GM19463 (cell line): ENCODE measurements at regions not wholly inside any gene's neighbourhood (a gene's known extent, or its start where the extent isn't known, plus 50 kb on each side); places are given as distances from the start of the nearest gene placed in this dataset.

Experiments
- ATAC-seq: cut with Tn5 transposase; IDR thresholded peaks from one replicate; pipeline ENCODE4 v1.9.1; 2021; ENCODE audit warnings: mild to moderate bottlenecking, moderate library complexity; ENCODE audit not compliant: unreplicated experiment

GRCh38 chr1:213669964-213670691 lies 317.6 kb upstream of the PROX1 start:
- no peak for ATAC-seq

DNA sequence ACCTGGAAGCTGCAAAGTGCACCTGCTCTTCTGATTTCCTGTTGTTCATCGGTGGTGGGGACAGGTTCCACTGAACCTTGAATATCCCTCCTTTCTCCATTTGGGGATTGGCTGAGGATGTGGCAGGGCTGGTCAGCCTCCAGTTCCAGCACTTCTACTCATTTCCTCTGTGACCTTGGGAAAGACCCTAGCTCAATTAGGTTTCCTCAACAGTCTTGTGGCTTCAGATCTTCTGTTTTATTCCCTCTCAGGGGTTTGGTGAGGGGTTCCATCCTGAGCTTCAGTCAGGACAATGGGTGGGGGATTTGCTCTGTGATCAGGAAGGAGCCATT lies 317.1 kb upstream of the PROX1 start:
- ATAC-seq = no peak

- no peak for ATAC-seq
Measured at GRCh38 chr1:213675043-213675442, 312.7 kb upstream of the PROX1 start.

GRCh38 chr1:213676736-213677135 lies 311.0 kb upstream of the PROX1 start:
- ATAC-seq = no peak

DNA sequence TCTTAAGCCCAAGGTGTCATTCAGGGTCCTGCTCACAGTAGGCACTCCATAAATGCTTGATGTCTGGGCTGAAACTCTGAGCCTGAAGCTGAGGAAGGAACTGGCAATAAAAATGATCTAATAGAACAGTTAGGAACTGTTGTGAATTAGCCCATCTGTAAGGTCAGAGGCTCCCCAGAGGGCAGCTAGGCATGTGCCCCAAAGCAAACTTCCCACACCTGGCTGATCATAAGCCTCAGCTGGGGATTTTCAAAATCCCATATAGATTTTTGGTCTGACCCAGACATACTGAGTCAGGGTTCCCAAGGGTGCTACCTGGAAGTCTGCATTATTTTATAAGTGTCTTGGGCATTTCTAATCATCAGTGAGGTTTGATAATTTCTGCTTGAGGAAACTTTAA lies 309.4 kb upstream of the PROX1 start:
- ATAC-seq = no peak

GRCh38 chr1:213678753-213679152 lies 309.0 kb upstream of the PROX1 start:
- no peak for ATAC-seq

- ATAC-seq = no peak
Measured at GRCh38 chr1:213679153-213679552, 308.6 kb upstream of the PROX1 start.

- no peak for ATAC-seq
Measured at GRCh38 chr1:213680677-213681325, 307.0 kb upstream of the PROX1 start.

- ATAC-seq = no peak
Measured at GRCh38 chr1:213681788-213682340, 305.9 kb upstream of the PROX1 start.

DNA sequence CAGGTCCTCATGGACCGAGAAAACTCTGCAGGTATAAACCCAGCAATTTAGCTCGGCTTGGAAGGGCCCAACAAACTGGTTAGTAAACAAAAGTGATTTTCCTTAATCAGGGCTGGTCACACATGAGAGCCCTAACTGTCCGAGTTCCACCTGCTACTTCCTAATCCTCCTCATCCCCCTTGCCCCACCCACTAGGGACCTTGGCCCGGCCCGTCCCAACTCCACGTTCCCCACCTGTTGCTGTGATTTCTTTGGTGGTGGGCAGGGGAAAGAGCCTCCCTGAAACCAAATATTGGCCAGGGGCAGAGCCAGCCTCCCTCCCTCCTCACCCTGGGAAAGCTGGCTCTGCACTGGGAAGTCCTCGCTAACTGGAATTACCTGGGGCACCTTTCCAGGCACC lies 304.2 kb upstream of the PROX1 start:
- no peak for ATAC-seq

DNA sequence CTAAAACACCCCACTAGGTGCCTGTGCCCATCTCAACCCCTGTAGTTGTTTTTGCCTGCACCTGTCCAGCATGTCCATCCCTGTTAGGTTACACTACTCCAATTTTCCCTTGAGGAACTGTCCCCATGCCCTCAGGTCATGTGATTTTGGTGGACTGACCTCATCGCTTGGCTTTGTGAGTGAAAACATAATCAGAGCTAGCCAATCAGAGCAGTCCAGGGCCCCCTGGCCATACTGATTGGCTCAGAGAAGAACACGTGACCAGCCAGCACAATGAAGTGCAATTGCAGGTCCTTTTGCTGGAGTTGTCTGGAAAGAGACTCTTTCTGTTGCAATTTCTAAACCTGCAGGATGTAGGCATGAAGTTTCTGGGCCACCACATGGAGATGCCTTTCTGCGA lies 303.3 kb upstream of the PROX1 start:
- no peak for ATAC-seq

GRCh38 chr1:213685992-213686582 lies 301.7 kb upstream of the PROX1 start:
- ATAC-seq = no peak

GRCh38 chr1:213686983-213687382 lies 300.8 kb upstream of the PROX1 start:
- ATAC-seq = no peak

GRCh38 chr1:213687832-213688231 lies 299.9 kb upstream of the PROX1 start:
- ATAC-seq = no peak

DNA sequence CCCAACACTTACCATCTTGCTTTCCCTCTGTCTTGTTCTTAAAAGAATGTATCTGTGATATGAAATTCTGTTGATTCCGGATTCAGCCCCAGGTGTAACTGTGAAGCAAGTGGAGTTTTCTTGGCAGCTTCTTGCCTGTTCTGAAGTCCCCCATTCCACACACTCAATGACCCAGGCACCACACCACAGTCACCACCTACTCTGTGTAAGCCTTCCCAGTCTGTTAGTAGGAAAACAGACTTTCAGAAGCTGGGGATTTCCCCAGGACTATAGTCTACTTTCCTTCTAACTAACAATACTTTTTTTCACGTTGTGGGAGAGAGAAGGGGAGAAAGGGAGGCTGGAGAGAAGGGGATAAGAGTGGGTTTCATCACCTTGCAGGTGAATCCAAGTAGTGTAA lies 299.1 kb upstream of the PROX1 start:
- ATAC-seq = no peak

- no peak for ATAC-seq
Measured at GRCh38 chr1:213689260-213689659, 298.5 kb upstream of the PROX1 start.

DNA sequence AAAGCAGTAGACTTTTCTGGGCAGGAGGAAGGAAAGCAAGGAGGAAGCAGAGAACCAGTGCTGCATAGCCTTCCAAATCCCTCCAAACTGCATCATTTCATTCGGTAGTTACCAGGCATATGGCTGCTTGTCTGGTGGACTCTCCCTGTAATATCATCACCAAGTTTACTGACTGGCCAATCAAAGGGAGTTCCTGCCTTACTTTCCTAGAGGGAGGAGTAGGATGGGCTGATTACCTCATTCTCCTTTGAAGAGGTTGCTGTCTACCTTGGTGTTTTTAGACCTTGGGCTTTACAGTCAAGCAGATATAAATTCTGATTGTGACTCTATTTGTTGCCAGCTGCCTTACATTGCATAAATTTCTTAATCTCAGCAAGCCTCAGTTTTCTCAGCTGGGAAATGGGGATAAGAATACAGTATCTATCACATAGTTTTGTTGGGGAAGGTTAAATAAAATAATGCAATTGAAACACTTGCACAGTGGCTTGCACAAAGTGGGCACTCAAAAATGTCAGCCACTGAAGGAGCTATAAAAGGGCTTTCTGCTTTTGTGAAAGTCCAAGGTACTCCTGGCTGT lies 297.3 kb upstream of the PROX1 start:
- no peak for ATAC-seq

DNA sequence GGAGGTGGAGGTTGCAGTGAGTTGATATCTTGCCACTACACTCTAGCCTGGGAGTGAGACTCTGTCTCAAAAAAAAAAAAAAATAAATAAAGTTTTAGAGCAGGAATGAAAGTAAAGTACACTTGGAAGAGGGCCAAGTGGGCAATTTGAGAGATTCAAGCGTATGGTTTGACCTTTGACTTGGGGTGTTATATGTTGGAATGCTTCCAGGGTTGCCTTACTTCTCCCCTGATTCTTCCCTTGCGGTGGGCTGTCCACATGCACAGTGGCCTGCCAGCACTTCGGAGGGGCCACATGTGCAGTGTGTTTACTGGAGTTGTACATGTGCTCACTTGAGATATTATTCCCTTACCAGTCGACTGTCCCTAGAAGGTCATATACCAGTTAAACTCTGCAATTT lies 295.5 kb upstream of the PROX1 start:
- ATAC-seq = no peak

GRCh38 chr1:213693864-213694263 lies 293.9 kb upstream of the PROX1 start:
- ATAC-seq = no peak

DNA sequence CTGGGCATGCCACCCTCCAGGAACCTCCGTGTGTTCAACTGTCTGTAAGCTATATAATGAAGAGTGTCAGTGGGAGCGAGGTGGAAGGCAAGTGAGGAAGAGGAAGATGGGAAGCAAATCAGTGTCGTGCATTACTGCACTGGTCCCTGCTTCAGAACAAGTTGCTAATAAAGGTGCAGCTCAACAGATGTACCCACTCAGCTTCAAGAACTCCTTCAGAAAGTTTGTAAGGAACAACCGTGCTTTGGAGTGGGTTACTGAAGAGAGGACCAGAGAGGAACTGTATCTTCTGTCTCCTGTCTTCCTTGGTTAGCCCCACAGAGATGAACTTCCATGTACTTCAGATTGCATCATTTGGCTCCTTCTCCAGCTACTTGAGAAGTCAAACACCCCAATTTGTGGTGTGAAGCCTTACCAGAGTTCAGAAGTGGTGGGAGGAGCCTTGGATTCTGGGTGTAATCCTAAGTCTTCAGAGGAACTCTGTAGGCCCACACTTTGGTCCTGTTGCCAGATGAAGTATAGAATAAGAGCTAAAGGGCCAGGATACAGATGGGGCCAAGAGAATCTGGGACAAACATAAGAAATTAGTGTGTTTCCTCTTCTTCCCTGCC lies 290.5 kb upstream of the PROX1 start:
- no peak for ATAC-seq

DNA sequence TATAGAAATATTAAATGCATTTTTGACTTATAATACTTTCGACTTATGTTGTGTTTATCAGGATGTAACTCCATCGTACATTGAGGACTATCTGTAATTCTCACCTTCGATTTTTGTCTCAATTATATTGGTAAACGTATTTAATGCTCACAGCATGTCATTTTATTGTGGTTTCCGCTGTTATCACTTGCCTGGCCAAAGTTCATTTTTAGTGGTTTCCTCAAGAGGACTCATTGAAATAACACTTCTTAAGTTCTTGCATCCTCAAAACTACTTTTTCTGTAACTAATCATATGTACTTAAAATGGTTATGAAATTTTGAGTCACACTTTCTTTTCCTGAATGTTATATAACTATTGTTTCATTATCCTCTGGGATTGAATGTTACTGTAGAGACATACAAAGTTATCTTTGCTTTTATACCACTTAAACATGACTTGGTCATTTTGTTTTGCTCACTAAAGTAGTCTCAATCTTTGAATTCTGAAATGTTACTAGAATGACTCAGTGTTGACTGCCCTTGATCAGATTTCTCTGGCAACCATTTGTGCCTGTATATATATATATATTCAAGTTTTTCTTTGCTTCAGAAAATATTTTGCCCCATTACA lies 289.6 kb upstream of the PROX1 start:
- ATAC-seq = no peak
